ENCODE measurements at regions not wholly inside any gene's neighbourhood (a gene's known extent, or its start where the extent isn't known, plus 50 kb on each side); places are given as distances from the start of the nearest gene placed in this dataset.

DNA sequence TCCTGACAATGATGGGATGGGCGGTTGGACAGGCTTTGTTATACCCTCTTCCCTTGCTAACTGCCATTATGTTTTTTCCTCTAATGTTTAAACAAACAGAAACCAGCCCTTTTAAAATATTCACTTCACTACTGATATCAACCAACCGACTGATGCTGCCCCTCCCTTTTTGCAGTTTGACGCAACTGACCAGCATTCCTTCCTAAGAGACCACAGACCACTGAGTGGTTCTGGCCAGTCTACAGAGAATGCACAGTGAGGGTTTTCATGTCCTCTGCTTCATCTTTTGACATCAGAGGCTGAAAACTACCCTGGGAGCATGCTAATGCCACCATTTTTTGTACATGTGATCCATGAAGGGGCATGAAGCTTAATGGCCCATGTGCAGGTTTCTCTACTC lies 85.3 kb downstream of the CYP26B1 start:
- no peak overlapping the region for H4K91ac ChIP-seq (ENCODE audit: low read depth, low read length, poor library complexity)
- H2AFZ ChIP-seq (ENCODE audit: low read length), result no peak overlapping the region
- H2BK15ac ChIP-seq (ENCODE audit: low read length), result no peak overlapping the region
- H3K27me3 ChIP-seq (ENCODE audit: control insufficient read depth in 3 of 3, insufficient read depth in 3 of 3, low read depth in 1 of 3, low read length in 3 of 3), result no peaks in the 10 kb centered on the region
- no peak overlapping the region for H3K27ac ChIP-seq (replicated peaks; ENCODE audit: low read length)
- H3K14ac ChIP-seq (ENCODE audit: low read length), result no peak overlapping the region
- no peaks in the 10 kb centered on the region for H3K36me3 ChIP-seq (replicated peaks in 1 of 2; ENCODE audit: control insufficient read depth in 2 of 2, insufficient read depth in 2 of 2, low read length in 2 of 2)
- no peak overlapping the region for H3K18ac ChIP-seq (ENCODE audit: low read length)
- H2BK5ac ChIP-seq (ENCODE audit: low read length), result no peak overlapping the region
- WGBS, 2 donors (ENCODE audit: extremely low coverage in 2 of 2, insufficient read length in 2 of 2, insufficient replicate concordance in 1 of 2), result no CpG with 5 or more reads among the region's 3 CpGs
- H2BK12ac ChIP-seq (ENCODE audit: low read length), result no peak overlapping the region
- no peak overlapping the region for H3K4me2 ChIP-seq (ENCODE audit: insufficient read depth, low read length, poor library complexity, severe bottlenecking)
- no peak overlapping the region for H3K23ac ChIP-seq (ENCODE audit: low read depth, low read length, poor library complexity)
- no peaks in the 10 kb centered on the region for H3K4me1 ChIP-seq (ENCODE audit: control insufficient read depth in 2 of 2, insufficient read depth in 1 of 2, low read depth in 1 of 2, low read length in 2 of 2)
- no peak overlapping the region for H3K9ac ChIP-seq (ENCODE audit: low read depth, low read length, poor library complexity)
- no peak overlapping the region for H3K4ac ChIP-seq (ENCODE audit: low read length)
- H2AK5ac ChIP-seq (ENCODE audit: low read depth, low read length), result no peak overlapping the region
- DNase-seq (ENCODE audit: low spot score), result no peak
- H3K9me3 ChIP-seq (replicated peaks in 1 of 2; ENCODE audit: control insufficient read depth in 2 of 2, insufficient read depth in 1 of 2, low read depth in 1 of 2, low read length in 2 of 2), result no peaks in the 10 kb centered on the region
- H3K79me1 ChIP-seq (ENCODE audit: low read depth, low read length), result no peaks in the 10 kb centered on the region
- no peak overlapping the region for H4K8ac ChIP-seq (ENCODE audit: low read depth, low read length)
- no peak overlapping the region for H3K4me3 ChIP-seq (ENCODE audit: low read length in 2 of 2)
- no peak overlapping the region for H2BK120ac ChIP-seq (ENCODE audit: low read depth, low read length)

DNA sequence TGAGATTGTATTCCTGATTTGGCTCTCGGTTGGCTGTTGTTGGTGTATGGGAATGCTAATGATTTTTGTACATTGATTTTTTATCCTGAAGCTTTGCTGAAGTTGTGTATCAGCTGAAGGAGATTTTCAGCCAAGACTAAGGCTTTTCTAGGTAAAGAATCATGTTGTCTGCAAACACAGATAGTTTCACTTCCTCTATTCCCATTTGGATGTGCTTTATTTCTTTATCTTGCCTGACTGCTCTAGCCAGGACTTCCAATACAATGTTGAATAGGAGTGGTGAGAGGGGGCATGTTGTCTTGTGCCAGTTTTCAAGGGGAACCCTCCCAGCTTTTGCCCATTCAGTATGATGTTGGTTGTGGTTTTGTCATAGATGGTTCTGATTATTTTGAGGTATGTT lies 90.4 kb downstream of the CYP26B1 start:
- no CpG with 5 or more reads among the region's 1 CpG for WGBS, 2 donors (ENCODE audit: extremely low coverage in 2 of 2, insufficient read length in 2 of 2, insufficient replicate concordance in 1 of 2)
- Histone ChIP-seq H2BK5ac (ENCODE audit: low read length) (no peak overlapping the region), H2BK120ac (ENCODE audit: low read depth, low read length) (no peak overlapping the region), H3K27me3 (ENCODE audit: control insufficient read depth in 3 of 3, insufficient read depth in 3 of 3, low read depth in 1 of 3, low read length in 3 of 3) (no peaks in the 10 kb centered on the region), H2BK15ac (ENCODE audit: low read length) (no peak overlapping the region), H3K79me1 (ENCODE audit: low read depth, low read length) (no peaks in the 10 kb centered on the region), H3K18ac (ENCODE audit: low read length) (no peak overlapping the region), H3K27ac (replicated peaks; ENCODE audit: low read length) (no peak overlapping the region), H4K8ac (ENCODE audit: low read depth, low read length) (no peak overlapping the region), H3K4me1 (ENCODE audit: control insufficient read depth in 2 of 2, insufficient read depth in 1 of 2, low read depth in 1 of 2, low read length in 2 of 2) (no peaks in the 10 kb centered on the region), H4K91ac (ENCODE audit: low read depth, low read length, poor library complexity) (no peak overlapping the region), H3K4ac (ENCODE audit: low read length) (no peak overlapping the region), H2BK12ac (ENCODE audit: low read length) (no peak overlapping the region), H2AFZ (ENCODE audit: low read length) (no peak overlapping the region), H3K23ac (ENCODE audit: low read depth, low read length, poor library complexity) (no peak overlapping the region), H3K14ac (ENCODE audit: low read length) (no peak overlapping the region), H3K4me2 (ENCODE audit: insufficient read depth, low read length, poor library complexity, severe bottlenecking) (no peak overlapping the region), H3K36me3 (replicated peaks in 1 of 2; ENCODE audit: control insufficient read depth in 2 of 2, insufficient read depth in 2 of 2, low read length in 2 of 2) (no peaks in the 10 kb centered on the region), H2AK5ac (ENCODE audit: low read depth, low read length) (no peak overlapping the region), H3K4me3 (ENCODE audit: low read length in 2 of 2) (no peak overlapping the region), H3K9me3 (replicated peaks in 1 of 2; ENCODE audit: control insufficient read depth in 2 of 2, insufficient read depth in 1 of 2, low read depth in 1 of 2, low read length in 2 of 2) (no peaks in the 10 kb centered on the region), H3K9ac (ENCODE audit: low read depth, low read length, poor library complexity) (no peak overlapping the region)
- no peak for DNase-seq (ENCODE audit: low spot score)

DNA sequence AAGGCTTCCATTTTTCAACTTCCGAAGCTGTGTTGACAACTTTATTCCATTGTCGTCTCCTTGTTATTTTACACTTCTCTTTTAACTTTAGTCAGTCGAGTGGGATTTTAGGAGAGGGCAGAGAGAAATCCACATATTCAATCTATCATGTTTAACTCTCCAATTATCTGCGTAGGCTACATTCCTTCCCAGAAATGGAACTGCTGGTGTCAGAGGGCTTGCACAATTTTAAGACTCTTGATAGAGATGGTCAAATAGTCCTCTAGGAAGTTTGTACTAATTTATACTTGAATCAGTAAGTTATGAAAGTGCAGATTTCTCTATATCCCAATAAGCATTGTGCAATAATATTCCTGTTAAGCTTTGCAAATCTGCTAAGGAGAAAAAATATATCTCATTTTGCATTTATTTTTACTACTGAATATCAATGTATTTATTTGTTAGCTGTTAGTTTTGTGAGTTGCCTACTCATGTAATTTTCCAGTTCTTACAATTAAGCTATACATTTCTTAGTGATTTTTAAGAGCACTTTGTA lies 95.6 kb downstream of the CYP26B1 start:
- Histone ChIP-seq H3K9me3 (replicated peaks in 1 of 2; ENCODE audit: control insufficient read depth in 2 of 2, insufficient read depth in 1 of 2, low read depth in 1 of 2, low read length in 2 of 2) (peaks cover 0 to 2% of the 10 kb centered on the region in 2 donors), H3K4me3 (ENCODE audit: low read length in 2 of 2) (no peak overlapping the region), H2AFZ (ENCODE audit: low read length) (no peak overlapping the region), H3K23ac (ENCODE audit: low read depth, low read length, poor library complexity) (no peak overlapping the region), H2AK5ac (ENCODE audit: low read depth, low read length) (no peak overlapping the region), H2BK15ac (ENCODE audit: low read length) (no peak overlapping the region), H3K9ac (ENCODE audit: low read depth, low read length, poor library complexity) (no peak overlapping the region), H4K8ac (ENCODE audit: low read depth, low read length) (no peak overlapping the region), H3K18ac (ENCODE audit: low read length) (no peak overlapping the region), H3K14ac (ENCODE audit: low read length) (no peak overlapping the region), H3K27me3 (ENCODE audit: control insufficient read depth in 3 of 3, insufficient read depth in 3 of 3, low read depth in 1 of 3, low read length in 3 of 3) (no peaks in the 10 kb centered on the region), H2BK12ac (ENCODE audit: low read length) (no peak overlapping the region), H4K91ac (ENCODE audit: low read depth, low read length, poor library complexity) (no peak overlapping the region), H3K27ac (replicated peaks; ENCODE audit: low read length) (no peak overlapping the region), H2BK120ac (ENCODE audit: low read depth, low read length) (no peak overlapping the region), H3K79me1 (ENCODE audit: low read depth, low read length) (no peaks in the 10 kb centered on the region), H3K36me3 (replicated peaks in 1 of 2; ENCODE audit: control insufficient read depth in 2 of 2, insufficient read depth in 2 of 2, low read length in 2 of 2) (no peaks in the 10 kb centered on the region), H3K4me2 (ENCODE audit: insufficient read depth, low read length, poor library complexity, severe bottlenecking) (no peak overlapping the region), H3K4ac (ENCODE audit: low read length) (no peak overlapping the region), H2BK5ac (ENCODE audit: low read length) (no peak overlapping the region), H3K4me1 (ENCODE audit: control insufficient read depth in 2 of 2, insufficient read depth in 1 of 2, low read depth in 1 of 2, low read length in 2 of 2) (no peaks in the 10 kb centered on the region)
- WGBS, 2 donors (ENCODE audit: extremely low coverage in 2 of 2, insufficient read length in 2 of 2, insufficient replicate concordance in 1 of 2), result no CpG with 5 or more reads among the region's 4 CpGs
- no peak for DNase-seq (ENCODE audit: low spot score)

GRCh38 chr2:72051204-72051603 lies 96.5 kb downstream of the CYP26B1 start:
- no peak overlapping the region for H2BK12ac ChIP-seq (ENCODE audit: low read length)
- WGBS, 2 donors (ENCODE audit: extremely low coverage in 2 of 2, insufficient read length in 2 of 2, insufficient replicate concordance in 1 of 2), result no CpG with 5 or more reads among the region's 2 CpGs

More at GRCh38 chr2:72051204-72051603, 96.5 kb downstream of the CYP26B1 start:
- Histone ChIP-seq H3K79me1 (ENCODE audit: low read depth, low read length) (no peaks in the 10 kb centered on the region), H2AK5ac (ENCODE audit: low read depth, low read length) (no peak overlapping the region), H2BK15ac (ENCODE audit: low read length) (no peak overlapping the region), H3K4me2 (ENCODE audit: insufficient read depth, low read length, poor library complexity, severe bottlenecking) (no peak overlapping the region), H2BK120ac (ENCODE audit: low read depth, low read length) (no peak overlapping the region), H3K4me3 (ENCODE audit: low read length in 2 of 2) (no peak overlapping the region), H2BK5ac (ENCODE audit: low read length) (no peak overlapping the region), H4K8ac (ENCODE audit: low read depth, low read length) (no peak overlapping the region), H3K27ac (replicated peaks; ENCODE audit: low read length) (no peak overlapping the region), H3K14ac (ENCODE audit: low read length) (no peak overlapping the region), H3K9me3 (replicated peaks in 1 of 2; ENCODE audit: control insufficient read depth in 2 of 2, insufficient read depth in 1 of 2, low read depth in 1 of 2, low read length in 2 of 2) (peaks cover 0 to 2% of the 10 kb centered on the region in 2 donors), H3K27me3 (ENCODE audit: control insufficient read depth in 3 of 3, insufficient read depth in 3 of 3, low read depth in 1 of 3, low read length in 3 of 3) (no peaks in the 10 kb centered on the region), H3K18ac (ENCODE audit: low read length) (no peak overlapping the region), H3K4me1 (ENCODE audit: control insufficient read depth in 2 of 2, insufficient read depth in 1 of 2, low read depth in 1 of 2, low read length in 2 of 2) (no peaks in the 10 kb centered on the region), H3K9ac (ENCODE audit: low read depth, low read length, poor library complexity) (no peak overlapping the region), H3K23ac (ENCODE audit: low read depth, low read length, poor library complexity) (no peak overlapping the region), H2AFZ (ENCODE audit: low read length) (no peak overlapping the region), H3K36me3 (replicated peaks in 1 of 2; ENCODE audit: control insufficient read depth in 2 of 2, insufficient read depth in 2 of 2, low read length in 2 of 2) (no peaks in the 10 kb centered on the region), H4K91ac (ENCODE audit: low read depth, low read length, poor library complexity) (no peak overlapping the region), H3K4ac (ENCODE audit: low read length) (no peak overlapping the region)
- no peak for DNase-seq (ENCODE audit: low spot score)

All from neuronal stem cell (in vitro differentiated cells).